H1 (cell line): ENCODE measurements at regions not wholly inside any gene's neighbourhood (a gene's known extent, or its start where the extent isn't known, plus 50 kb on each side); places are given as distances from the start of the nearest gene placed in this dataset.

ENCODE experiments used
- CTCF ChIA-PET: fragments of 300-600 bp; sonication (Branson Sonifier 250); formaldehyde crosslinking; loops from one replicate; lab custom pipeline; 2021; ENCODE audit not compliant: partially characterized antibody; lab: Charles Lee
- POLR2A ChIA-PET: fragments of 300-600 bp; sonication (Branson Sonifier 250); formaldehyde crosslinking; loops from one replicate; lab custom pipeline; 2021; ENCODE audit warnings: inconsistent platforms; ENCODE audit not compliant: partially characterized antibody; lab: Charles Lee
- DNase-seq, 2 experiments: peaks; one replicate each; pipeline versions ENCODE4 v3.0.0 to v3.0.0-alpha.2; 2010 to 2022; ENCODE audit warnings: low spot score in 2 of 2, low read depth in 1 of 2, mixed read lengths in 1 of 2
- FAIRE-seq: peaks from 2 replicates; lab custom pipeline; 2011; peaks lifted over from hg19 to GRCh38; lab: Jason Lieb, UNC
- H2AFZ ChIP-seq: 2 replicates; pipeline ENCODE4 v1.8.1; 2012; ENCODE audit warnings: low read length, inconsistent platforms
- H2AK5ac ChIP-seq: 2 replicates; pipeline ENCODE4 v1.6.1; 2013; ENCODE audit warnings: low read depth, low read length
- H2BK120ac ChIP-seq: replicated peaks from 2 replicates; pipeline ENCODE3; 2013; ENCODE audit warnings: low read depth, low read length, inconsistent platforms
- H2BK12ac ChIP-seq: 2 replicates; pipeline ENCODE4 v1.6.1; 2013; ENCODE audit warnings: low read depth, low read length
- H2BK15ac ChIP-seq: 2 replicates; pipeline ENCODE4 v1.6.1; 2013; ENCODE audit warnings: low read length
- H2BK20ac ChIP-seq: 2 replicates; pipeline ENCODE4 v1.6.1; 2013; ENCODE audit warnings: low read length
- H2BK5ac ChIP-seq: 2 replicates; pipeline ENCODE4 v1.6.1; 2013; ENCODE audit warnings: low read depth, low read length
- H3K14ac ChIP-seq: 2 replicates; pipeline ENCODE4 v1.6.1; 2013; ENCODE audit warnings: inconsistent platforms; ENCODE audit not compliant: insufficient read length
- H3K18ac ChIP-seq: 2 replicates; pipeline ENCODE4 v1.6.1; 2013; ENCODE audit warnings: low read length; ENCODE audit errors: extremely low read depth
- H3K23ac ChIP-seq: 2 replicates; pipeline ENCODE4 v1.6.1; 2013; ENCODE audit warnings: inconsistent platforms; ENCODE audit not compliant: insufficient read length
- H3K23me2 ChIP-seq: 2 replicates; pipeline ENCODE4 v1.6.1; 2013; ENCODE audit warnings: low read depth, low read length
- H3K27ac ChIP-seq: 2 replicates; pipeline ENCODE4 v1.6.1; 2011; ENCODE audit warnings: low read depth, low read length, inconsistent platforms
- H3K27me3 ChIP-seq, 4 experiments: replicated peaks in 1 of 4; 1 replicate in 1 of 4; 2 replicates in 3 of 4; pipeline versions ENCODE4 v1.6.1 to v1.8.1; 2011 to 2013; ENCODE audit warnings: low read length in 3 of 4, mild to moderate bottlenecking in 3 of 4, inconsistent platforms in 2 of 4, mixed read lengths in 2 of 4, moderate library complexity in 1 of 4; ENCODE audit not compliant: control insufficient read depth in 3 of 4, insufficient read depth in 3 of 4; ENCODE audit errors: extremely low read depth in 1 of 4
- H3K36me3 ChIP-seq, 4 experiments: 2 replicates each; pipeline versions ENCODE4 v1.6.1 to v1.8.1; 2011 to 2013; ENCODE audit warnings: mild to moderate bottlenecking in 4 of 4, low read length in 3 of 4, moderate library complexity in 2 of 4, control low read depth in 1 of 4, inconsistent platforms in 1 of 4; ENCODE audit not compliant: insufficient read depth in 4 of 4, control insufficient read depth in 2 of 4
- H3K4ac ChIP-seq: replicated peaks from 2 replicates; pipeline ENCODE3; 2013; ENCODE audit warnings: low read length, low read depth, mixed read lengths, inconsistent platforms; ENCODE audit not compliant: insufficient read length
- H3K4me1 ChIP-seq, 4 experiments: replicated peaks in 1 of 4; 1 replicate in 1 of 4; 2 replicates in 3 of 4; pipeline versions ENCODE4 v1.6.1 to v1.8.1; 2011 to 2013; ENCODE audit warnings: low read length in 3 of 4, inconsistent platforms in 2 of 4, mixed read lengths in 1 of 4; ENCODE audit not compliant: insufficient read depth in 4 of 4, control insufficient read depth in 3 of 4
- H3K4me2 ChIP-seq, 2 experiments: 2 replicates each; pipeline versions ENCODE4 v1.6.1 to v1.8.1; 2011 to 2013; ENCODE audit warnings: low read depth in 2 of 2, low read length in 2 of 2, control low read depth in 1 of 2, inconsistent platforms in 1 of 2, mild to moderate bottlenecking in 1 of 2; ENCODE audit not compliant: insufficient read depth in 1 of 2
- H3K4me3 ChIP-seq, 4 experiments: fragments of 200-600, 300-600 bp in 1 of 4; sonication (generic), shearing (Covaris generic), sonication (Bioruptor Twin) in 1 of 4; 2 replicates each; pipeline versions ENCODE4 v1.5.1 to v1.8.1; 2011 to 2016; ENCODE audit warnings: low read length in 4 of 4, low read depth in 3 of 4, control low read depth in 2 of 4, inconsistent platforms in 2 of 4, mild to moderate bottlenecking in 2 of 4, mixed read lengths in 1 of 4, moderate library complexity in 1 of 4; ENCODE audit not compliant: insufficient read depth in 2 of 4; ENCODE audit errors: extremely low read depth in 1 of 4
- H3K56ac ChIP-seq: replicated peaks from 2 replicates; pipeline ENCODE3; 2013; ENCODE audit warnings: low read depth, mild to moderate bottlenecking, mixed read lengths, low read length, inconsistent platforms; ENCODE audit not compliant: insufficient read length
- H3K79me1 ChIP-seq: 2 replicates; pipeline ENCODE4 v1.6.1; 2013; ENCODE audit warnings: low read depth, low read length, control low read depth
- H3K79me2 ChIP-seq, 2 experiments: 2 replicates each; pipeline versions ENCODE4 v1.6.1 to v1.8.1; 2012 to 2013; ENCODE audit warnings: low read length in 2 of 2, mild to moderate bottlenecking in 2 of 2, inconsistent platforms in 1 of 2; ENCODE audit not compliant: insufficient read depth in 2 of 2, control insufficient read depth in 1 of 2
- H3K9ac ChIP-seq, 4 experiments: replicated peaks in 1 of 4; 1 replicate in 1 of 4; 2 replicates in 3 of 4; pipeline versions ENCODE4 v1.6.1 to v1.8.1; 2011 to 2013; ENCODE audit warnings: low read depth in 3 of 4, low read length in 3 of 4, control low read depth in 2 of 4, mild to moderate bottlenecking in 2 of 4, moderate library complexity in 2 of 4, inconsistent platforms in 1 of 4; ENCODE audit errors: extremely low read depth in 1 of 4
- H3K9me3 ChIP-seq, 2 experiments: 2 replicates each; pipeline versions ENCODE4 v1.6.1 to v1.8.1; 2012 to 2013; ENCODE audit warnings: mild to moderate bottlenecking in 2 of 2, moderate library complexity in 2 of 2, control low read depth in 1 of 2, inconsistent platforms in 1 of 2, low read depth in 1 of 2, low read length in 1 of 2, mixed read lengths in 1 of 2; ENCODE audit not compliant: insufficient read depth in 2 of 2
- H4K20me1 ChIP-seq, 2 experiments: replicated peaks in 1 of 2; 2 replicates each; pipeline versions ENCODE3 to v1.8.1; 2011 to 2013; ENCODE audit warnings: inconsistent platforms in 2 of 2, low read length in 2 of 2, mild to moderate bottlenecking in 1 of 2; ENCODE audit not compliant: insufficient read depth in 2 of 2, control insufficient read depth in 1 of 2
- H4K5ac ChIP-seq: 2 replicates; pipeline ENCODE4 v1.6.1; 2013; ENCODE audit warnings: low read length, low read depth, mixed read lengths, inconsistent platforms; ENCODE audit not compliant: insufficient read length
- H4K8ac ChIP-seq: 2 replicates; pipeline ENCODE4 v1.8.0; 2013; ENCODE audit warnings: mild to moderate bottlenecking, moderate library complexity, low read length, inconsistent platforms; ENCODE audit not compliant: insufficient read depth; ENCODE audit errors: extremely low read depth
- H4K91ac ChIP-seq: replicated peaks from 2 replicates; pipeline ENCODE3; 2013; ENCODE audit warnings: low read length, mixed read lengths, inconsistent platforms; ENCODE audit not compliant: insufficient read length
- CHD1 ChIP-seq: IDR thresholded peaks from 2 replicates; pipeline ENCODE4 v1.6.1; 2012; ENCODE audit warnings: low read depth, low read length, improper control_type of control experiment
- EP300 ChIP-seq, 2 experiments: IDR thresholded peaks; 1 replicate in 1 of 2; 2 replicates in 1 of 2; pipeline ENCODE4 v1.6.1; 2011 to 2012; ENCODE audit warnings: low read depth in 2 of 2, low read length in 2 of 2, mild to moderate bottlenecking in 2 of 2, borderline replicate concordance in 1 of 2, inconsistent platforms in 1 of 2, moderate library complexity in 1 of 2
- EZH2 ChIP-seq: fragments of 200-600 bp; sonication (generic); IDR thresholded peaks from 2 replicates; pipeline ENCODE4 v1.7.1; 2012; ENCODE audit warnings: low read depth, mild to moderate bottlenecking, moderate library complexity, low read length, inconsistent platforms; ENCODE audit not compliant: severe bottlenecking
- MAFK ChIP-seq: IDR thresholded peaks from 2 replicates; pipeline ENCODE4 v1.6.1; 2012; ENCODE audit warnings: low read depth, mild to moderate bottlenecking, improper control_type of control experiment, low read length
- POLR2A ChIP-seq, 2 experiments: IDR thresholded peaks; 1 replicate in 1 of 2; 2 replicates in 1 of 2; pipeline ENCODE4 v1.6.1; 2011; ENCODE audit warnings: low read depth in 2 of 2, low read length in 2 of 2, mild to moderate bottlenecking in 2 of 2; ENCODE audit errors: control extremely low read depth in 1 of 2
- TAF1 ChIP-seq: IDR thresholded peaks from 2 replicates; pipeline ENCODE4 v1.6.1; 2011; ENCODE audit warnings: mild to moderate bottlenecking, low read depth, low read length
- TCF12 ChIP-seq: IDR thresholded peaks from 2 replicates; pipeline ENCODE4 v1.6.1; 2011; ENCODE audit warnings: low read depth, mild to moderate bottlenecking, low read length
- YY1 ChIP-seq: IDR thresholded peaks from 2 replicates; pipeline ENCODE4 v1.6.1; 2011; ENCODE audit warnings: low read depth, mild to moderate bottlenecking, low read length
- WGBS, 2 experiments: shearing (Covaris generic) in 1 of 2; methylation state at CpG; one replicate each; pipeline versions ENCODE4 v1.1.6 to v1.1.7; 2013 to 2015; ENCODE audit warnings: low lambda C conversion rate in 2 of 2, mixed read lengths in 2 of 2, inconsistent platforms in 1 of 2, low coverage in 1 of 2, missing lambda C conversion rate in 1 of 2; ENCODE audit not compliant: insufficient replicate concordance in 2 of 2, insufficient coverage in 1 of 2, insufficient read length in 1 of 2; ENCODE audit errors: extremely low coverage in 1 of 2, missing lambda C conversion rate in 1 of 2; 5-methylcytosine and 5-hydroxymethylcytosine counted together

GRCh38 chr1:104156738-104157137 is 407.0 kb downstream of the AMY1C start:
- H3K18ac ChIP-seq = no peak overlapping the region
- no peaks in the 10 kb centered on the region for H3K4me1 ChIP-seq
- no peak overlapping the region for H3K4me2 ChIP-seq
- H3K4ac ChIP-seq = no peak overlapping the region
- ChIA-PET CTCF (no interaction called here), POLR2A (no interaction called here)
- 0 out of 4 replicates have a peak, but pooled peaks cover 0 to 3% of the 10 kb centered on the region in 2 experiments for H3K9me3 ChIP-seq
- no peak overlapping the region for H4K8ac ChIP-seq
- no peak overlapping the region for H2AFZ ChIP-seq
- no peak overlapping the region for H3K4me3 ChIP-seq
- H3K27ac ChIP-seq = no peak overlapping the region
- H4K5ac ChIP-seq = no peak overlapping the region
- no peaks in the 10 kb centered on the region for H3K79me1 ChIP-seq
- no peak overlapping the region for H3K56ac ChIP-seq
- no peaks in the 10 kb centered on the region for H3K23me2 ChIP-seq
- FAIRE-seq (no peak), DNase-seq (no peak)
- H3K9ac ChIP-seq = no peak overlapping the region
- TF ChIP-seq TCF12 (no peak), TAF1 (no peak), EP300 (IDR thresholded peaks at IDR 0.05; ENCODE audit: borderline replicate concordance in 1 of 2, low read depth in 2 of 2, low read length in 2 of 2) (no peak), YY1 (no peak), POLR2A (IDR thresholded peaks at IDR 0.05; ENCODE audit: control extremely low read depth in 1 of 2, low read depth in 2 of 2, low read length in 2 of 2) (no peak), CHD1 (no peak), MAFK (no peak), EZH2 (no peak)
- no peak overlapping the region for H2BK5ac ChIP-seq
- no peaks in the 10 kb centered on the region for H3K36me3 ChIP-seq
- H3K79me2 ChIP-seq = no peaks in the 10 kb centered on the region
- no peak overlapping the region for H3K23ac ChIP-seq
- no peak overlapping the region for H2BK20ac ChIP-seq
- H4K20me1 ChIP-seq = no peaks in the 10 kb centered on the region
- WGBS, 2 experiments = 89% methylated on average over 4 of the region's 4 CpGs; no CpG with 5 or more reads in 1 of the 2 experiments
- H4K91ac ChIP-seq = no peak overlapping the region
- H2AK5ac ChIP-seq = no peak overlapping the region
- H2BK120ac ChIP-seq = no peak overlapping the region
- H2BK15ac ChIP-seq = no peak overlapping the region
- no peak overlapping the region for H3K14ac ChIP-seq
- no peak overlapping the region for H2BK12ac ChIP-seq
- H3K27me3 ChIP-seq = no peaks in the 10 kb centered on the region
